ENCODE measurements at regions not wholly inside any gene's neighbourhood (a gene's known extent, or its start where the extent isn't known, plus 50 kb on each side); places are given as distances from the start of the nearest gene placed in this dataset.
A peak's percentile ranks its signal among the peaks of the same experiment; 100 is the strongest.

GRCh38 chr21:23890652-23891051 is 1716.6 kb downstream of the MRPL39 start:
- H3K27me3 Mint-ChIP-seq, result no peaks in the 10 kb centered on the region

GRCh38 chr21:23887725-23888306 is 1719.5 kb downstream of the MRPL39 start:
- Mint-ChIP-seq H3K9me3 (no peaks in the 10 kb centered on the region), H3K27me3 (no peaks in the 10 kb centered on the region), H3K4me1 (peaks cover 11% of the 10 kb centered on the region), H3K27ac (peak overlapping the region; percentile 89), H3K4me3 (peak overlapping the region; percentile 88), H3K36me3 (peaks cover 3% of the 10 kb centered on the region)
- POLR2A ChIA-PET, result no interaction called here
- DNase-seq (peak; percentile 60), ATAC-seq (ENCODE audit: low read depth) (peak; percentile 98)

More at GRCh38 chr21:23890652-23891051, 1716.6 kb downstream of the MRPL39 start:
- H3K4me3 Mint-ChIP-seq, result no peak overlapping the region
- H3K9me3 Mint-ChIP-seq, result no peaks in the 10 kb centered on the region
- peaks cover 3% of the 10 kb centered on the region for H3K36me3 Mint-ChIP-seq
- H3K27ac Mint-ChIP-seq, result no peak overlapping the region
- DNase-seq, result no peak
- POLR2A ChIA-PET, result no interaction called here
- ATAC-seq (ENCODE audit: low read depth), result no peak
- peaks cover 11% of the 10 kb centered on the region for H3K4me1 Mint-ChIP-seq

GRCh38 chr21:23886828-23887724 is 1720.2 kb downstream of the MRPL39 start:
- Mint-ChIP-seq H3K9me3 (no peaks in the 10 kb centered on the region), H3K36me3 (peaks cover 3% of the 10 kb centered on the region), H3K4me1 (peaks cover 11% of the 10 kb centered on the region), H3K4me3 (peak overlapping the region; percentile 88), H3K27ac (peak overlapping the region; percentile 89), H3K27me3 (no peaks in the 10 kb centered on the region)
- DNase-seq (no peak), ATAC-seq (ENCODE audit: low read depth) (peak; percentile 38)
- POLR2A ChIA-PET, result no interaction called here

GRCh38 chr21:23881783-23882182 is 1725.5 kb downstream of the MRPL39 start:
- no peak for DNase-seq
- Mint-ChIP-seq H3K4me3 (no peak overlapping the region), H3K4me1 (peaks cover under 1% of the 10 kb centered on the region)

GRCh38 chr21:23876925-23877558 is 1730.2 kb downstream of the MRPL39 start:
- POLR2A ChIA-PET, result no interaction called here

More at GRCh38 chr21:23881783-23882182, 1725.5 kb downstream of the MRPL39 start:
- no peak for ATAC-seq (ENCODE audit: low read depth)
- Mint-ChIP-seq H3K27me3 (peaks cover 5% of the 10 kb centered on the region), H3K27ac (no peak overlapping the region), H3K36me3 (no peaks in the 10 kb centered on the region), H3K9me3 (no peaks in the 10 kb centered on the region)
- POLR2A ChIA-PET, result no interaction called here

GRCh38 chr21:23874271-23874670 is 1733.0 kb downstream of the MRPL39 start:
- Mint-ChIP-seq H3K36me3 (no peaks in the 10 kb centered on the region), H3K4me3 (no peak overlapping the region), H3K9me3 (no peaks in the 10 kb centered on the region), H3K27me3 (peaks cover 5% of the 10 kb centered on the region), H3K4me1 (no peaks in the 10 kb centered on the region), H3K27ac (no peak overlapping the region)
- no peak for ATAC-seq (ENCODE audit: low read depth)
- no peak for DNase-seq
- POLR2A ChIA-PET, result no interaction called here

More at GRCh38 chr21:23876925-23877558, 1730.2 kb downstream of the MRPL39 start:
- no peak overlapping the region for H3K4me3 Mint-ChIP-seq
- H3K9me3 Mint-ChIP-seq, result no peaks in the 10 kb centered on the region
- DNase-seq (no peak), ATAC-seq (ENCODE audit: low read depth) (no peak)
- peaks cover 5% of the 10 kb centered on the region for H3K27me3 Mint-ChIP-seq
- no peak overlapping the region for H3K27ac Mint-ChIP-seq
- H3K4me1 Mint-ChIP-seq, result no peaks in the 10 kb centered on the region
- no peaks in the 10 kb centered on the region for H3K36me3 Mint-ChIP-seq

- Mint-ChIP-seq H3K4me1 (peaks cover 34% of the 10 kb centered on the region), H3K36me3 (peaks cover 10% of the 10 kb centered on the region), H3K4me3 (peak overlapping the region; percentile 56), H3K9me3 (peaks cover 1% of the 10 kb centered on the region), H3K27ac (peak overlapping the region; percentile 81), H3K27me3 (no peaks in the 10 kb centered on the region)
- DNase-seq, result no peak
- peak; percentile 43 for ATAC-seq (ENCODE audit: low read depth)
- POLR2A ChIA-PET, result interaction anchor here (0.8 to 1.0 kb wide), 2 partner anchors 60 to 107 kb away, joined by 3 read pairs; no protein-coding TSS in a partner anchor
Observed at GRCh38 chr21:23861911-23862504, 1745.3 kb downstream of the MRPL39 start.

GRCh38 chr21:23858878-23859277 is 1748.4 kb downstream of the MRPL39 start:
- H3K36me3 Mint-ChIP-seq, result peaks cover 4% of the 10 kb centered on the region
- no peak for DNase-seq
- H3K27me3 Mint-ChIP-seq, result no peaks in the 10 kb centered on the region
- H3K4me1 Mint-ChIP-seq, result peaks cover 34% of the 10 kb centered on the region
- peak overlapping the region; percentile 79 for H3K27ac Mint-ChIP-seq
- ATAC-seq (ENCODE audit: low read depth), result peak; percentile 40
- POLR2A ChIA-PET, result no interaction called here
- H3K9me3 Mint-ChIP-seq, result no peaks in the 10 kb centered on the region
- peak overlapping the region; percentile 36 for H3K4me3 Mint-ChIP-seq

- peaks cover 4% of the 10 kb centered on the region for H3K27me3 Mint-ChIP-seq
- no peak for DNase-seq
- ATAC-seq (ENCODE audit: low read depth), result peak; percentile 86
- H3K9me3 Mint-ChIP-seq, result no peaks in the 10 kb centered on the region
- no peaks in the 10 kb centered on the region for H3K36me3 Mint-ChIP-seq
- no peak overlapping the region for H3K4me3 Mint-ChIP-seq
- peaks cover 18% of the 10 kb centered on the region for H3K4me1 Mint-ChIP-seq
- no peak overlapping the region for H3K27ac Mint-ChIP-seq
- POLR2A ChIA-PET, result interaction anchor here (0.6 to 1.3 kb wide), 2 partner anchors 115 kb away, joined by 3 to 5 read pairs; no protein-coding TSS in a partner anchor
Observed at GRCh38 chr21:23853796-23854379, 1753.4 kb downstream of the MRPL39 start.

GRCh38 chr21:23837564-23837963 is 1769.7 kb downstream of the MRPL39 start:
- Mint-ChIP-seq H3K27ac (no peak overlapping the region), H3K36me3 (peaks cover 3% of the 10 kb centered on the region), H3K4me1 (no peaks in the 10 kb centered on the region), H3K4me3 (no peak overlapping the region), H3K9me3 (peaks cover 12% of the 10 kb centered on the region), H3K27me3 (peaks cover 4% of the 10 kb centered on the region)
- POLR2A ChIA-PET, result no interaction called here
- no peak for ATAC-seq (ENCODE audit: low read depth)
- no peak for DNase-seq

- Mint-ChIP-seq H3K27ac (no peak overlapping the region), H3K27me3 (no peaks in the 10 kb centered on the region), H3K4me1 (no peaks in the 10 kb centered on the region), H3K9me3 (no peaks in the 10 kb centered on the region), H3K36me3 (no peaks in the 10 kb centered on the region), H3K4me3 (no peak overlapping the region)
- ATAC-seq (ENCODE audit: low read depth) (no peak), DNase-seq (no peak)
- POLR2A ChIA-PET, result no interaction called here
Observed at GRCh38 chr21:23822760-23823159, 1784.5 kb downstream of the MRPL39 start.

GRCh38 chr21:23817337-23817736 is 1789.9 kb downstream of the MRPL39 start:
- POLR2A ChIA-PET, result no interaction called here
- Mint-ChIP-seq H3K4me3 (no peak overlapping the region), H3K4me1 (no peaks in the 10 kb centered on the region), H3K27me3 (no peaks in the 10 kb centered on the region), H3K9me3 (no peaks in the 10 kb centered on the region), H3K27ac (no peak overlapping the region), H3K36me3 (no peaks in the 10 kb centered on the region)
- DNase-seq (no peak), ATAC-seq (ENCODE audit: low read depth) (no peak)

- H3K36me3 Mint-ChIP-seq, result no peaks in the 10 kb centered on the region
- POLR2A ChIA-PET, result no interaction called here
- H3K9me3 Mint-ChIP-seq, result no peaks in the 10 kb centered on the region
- DNase-seq (no peak), ATAC-seq (ENCODE audit: low read depth) (no peak)
- H3K27me3 Mint-ChIP-seq, result no peaks in the 10 kb centered on the region
- H3K27ac Mint-ChIP-seq, result no peak overlapping the region
- no peak overlapping the region for H3K4me3 Mint-ChIP-seq
- no peaks in the 10 kb centered on the region for H3K4me1 Mint-ChIP-seq
Observed at GRCh38 chr21:23812485-23812884, 1794.8 kb downstream of the MRPL39 start.

Data from activated naive CD8-positive, alpha-beta T cell treated with anti-CD3 and anti-CD28 coated beads, Interleukin-2, amount 10 ng/mL, durations not matched to agents 7 days and 5 days (primary cell).